GM21390 (cell line): ENCODE measurements at regions not wholly inside any gene's neighbourhood (a gene's known extent, or its start where the extent isn't known, plus 50 kb on each side); places are given as distances from the start of the nearest gene placed in this dataset.

Experiments used
- ATAC-seq: cut with Tn5 transposase; IDR thresholded peaks from one replicate; pipeline ENCODE4 v1.9.1; 2021; ENCODE audit not compliant: unreplicated experiment

GRCh38 chr18:41758534-41758933, 196.5 kb upstream of the PIK3C3 start:
- ATAC-seq: no peak

DNA sequence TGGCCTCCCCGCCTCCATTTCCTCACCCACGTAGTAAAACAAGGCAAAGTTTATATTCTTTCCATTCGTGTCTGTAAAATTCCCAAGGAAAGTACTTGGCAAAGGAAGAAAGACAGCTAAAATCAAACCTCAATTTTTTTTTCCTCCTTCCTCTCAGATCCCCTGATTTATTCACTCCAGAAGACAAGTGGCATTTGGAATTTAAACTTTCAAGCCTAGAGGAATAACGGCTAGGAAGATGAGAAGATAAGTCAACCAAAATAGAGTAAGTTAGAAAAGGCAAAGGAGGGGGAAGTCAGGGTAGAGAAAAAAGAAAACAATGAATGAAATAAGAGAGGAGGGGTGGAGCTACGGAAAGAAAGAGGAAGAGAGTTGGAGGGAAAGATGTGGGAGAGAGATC, 198.9 kb upstream of the PIK3C3 start:
- ATAC-seq: no peak

DNA sequence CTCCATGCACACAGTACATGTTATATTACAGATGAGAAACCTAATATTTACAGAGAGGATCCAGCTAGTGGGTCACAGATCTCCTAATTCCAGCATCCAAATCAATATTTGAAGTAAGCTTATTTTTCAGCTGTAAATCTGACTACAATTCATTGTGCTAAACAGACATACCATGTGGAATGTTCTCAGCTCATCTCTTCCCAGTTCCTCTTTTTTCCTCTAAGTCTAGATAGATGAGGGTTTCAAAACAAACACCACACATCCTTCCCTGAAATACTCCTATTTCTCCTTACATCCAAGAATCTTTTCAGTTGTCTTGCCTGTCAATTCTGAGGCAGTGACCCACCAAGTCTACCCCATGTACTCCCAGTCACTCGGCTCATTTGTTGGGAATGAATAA, 200.7 kb upstream of the PIK3C3 start:
- ATAC-seq: no peak

DNA sequence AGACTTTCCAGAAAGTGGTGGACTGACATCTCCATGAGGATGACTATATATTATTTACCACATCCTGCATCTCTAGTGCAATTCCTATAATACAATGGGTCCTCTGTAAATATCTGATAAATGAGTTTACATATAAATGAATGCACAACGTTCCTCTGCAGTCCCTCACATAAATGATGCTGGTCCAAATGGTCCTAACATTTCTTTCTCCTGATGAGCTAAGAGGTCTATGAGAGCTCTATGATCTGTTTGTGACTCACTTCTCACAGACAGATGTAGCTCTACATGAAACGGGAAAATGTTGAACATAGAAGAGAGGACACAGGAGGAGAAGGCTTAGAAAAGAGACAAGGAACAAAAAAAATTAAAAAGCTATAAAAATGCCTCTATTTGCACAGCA, 201.2 kb upstream of the PIK3C3 start:
- ATAC-seq: no peak

DNA sequence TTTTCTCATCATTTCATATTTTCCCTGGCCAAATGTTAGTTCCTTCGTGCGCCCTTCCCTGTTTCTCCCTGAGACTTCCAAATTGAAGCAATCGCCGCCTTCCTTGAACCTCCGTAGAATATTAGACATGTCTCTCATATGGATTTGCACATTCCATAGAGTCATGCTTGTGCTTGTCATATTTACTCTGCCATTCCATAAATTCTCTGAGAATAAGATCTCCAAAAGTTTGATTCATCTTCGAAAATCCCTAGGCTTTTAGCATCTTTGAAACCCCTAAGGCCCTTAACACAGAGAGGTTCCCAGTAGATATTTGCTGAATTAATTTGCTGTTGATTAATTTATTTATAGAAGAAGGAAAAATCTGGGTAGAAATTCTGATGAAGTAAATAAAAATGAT, 202.2 kb upstream of the PIK3C3 start:
- ATAC-seq: no peak

DNA sequence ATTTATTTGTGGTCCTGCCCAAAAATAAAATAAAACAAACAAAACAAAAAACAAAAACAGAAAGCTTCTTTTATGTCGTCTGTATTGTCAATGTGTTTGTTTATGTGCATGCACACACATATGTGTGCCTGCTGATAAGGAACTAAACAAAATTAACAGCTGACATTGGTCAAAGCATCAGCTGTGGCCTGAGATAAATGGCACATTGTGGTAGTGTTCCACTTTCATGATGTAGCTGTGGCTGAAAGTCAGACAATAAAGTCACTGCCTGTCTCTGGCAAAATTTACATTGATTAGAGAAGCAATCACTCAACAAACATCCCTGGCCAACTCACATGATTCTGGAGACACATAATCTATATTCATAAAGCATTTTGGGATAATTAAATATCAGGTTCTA, 203.4 kb upstream of the PIK3C3 start:
- no peak for ATAC-seq

- ATAC-seq: no peak
Measured at GRCh38 chr18:41751161-41751560, 203.9 kb upstream of the PIK3C3 start.

DNA sequence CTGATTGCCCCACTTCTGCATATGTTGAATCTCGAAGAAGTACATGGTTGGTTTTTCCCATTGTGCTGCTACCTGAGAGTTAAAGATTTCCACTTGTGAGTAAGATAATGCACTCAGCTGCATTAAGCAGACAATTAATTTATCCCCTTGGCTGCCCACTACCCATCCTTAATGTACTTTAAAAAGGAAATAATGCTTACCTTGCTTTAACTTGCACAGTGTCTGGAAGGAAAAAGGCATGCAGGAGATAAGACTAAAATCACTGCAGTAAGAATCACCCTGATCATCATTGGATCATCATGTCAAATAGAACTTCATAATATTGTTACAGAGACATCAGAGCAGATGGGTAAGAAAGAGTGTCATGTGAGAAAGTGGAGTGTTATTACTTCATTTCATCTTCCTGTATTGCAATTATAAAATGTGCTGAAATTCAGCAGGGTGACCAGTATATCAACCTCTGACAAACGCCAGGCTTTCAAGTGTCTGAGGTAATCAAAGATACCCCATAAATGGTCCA, 207.3 kb upstream of the PIK3C3 start:
- no peak for ATAC-seq

DNA sequence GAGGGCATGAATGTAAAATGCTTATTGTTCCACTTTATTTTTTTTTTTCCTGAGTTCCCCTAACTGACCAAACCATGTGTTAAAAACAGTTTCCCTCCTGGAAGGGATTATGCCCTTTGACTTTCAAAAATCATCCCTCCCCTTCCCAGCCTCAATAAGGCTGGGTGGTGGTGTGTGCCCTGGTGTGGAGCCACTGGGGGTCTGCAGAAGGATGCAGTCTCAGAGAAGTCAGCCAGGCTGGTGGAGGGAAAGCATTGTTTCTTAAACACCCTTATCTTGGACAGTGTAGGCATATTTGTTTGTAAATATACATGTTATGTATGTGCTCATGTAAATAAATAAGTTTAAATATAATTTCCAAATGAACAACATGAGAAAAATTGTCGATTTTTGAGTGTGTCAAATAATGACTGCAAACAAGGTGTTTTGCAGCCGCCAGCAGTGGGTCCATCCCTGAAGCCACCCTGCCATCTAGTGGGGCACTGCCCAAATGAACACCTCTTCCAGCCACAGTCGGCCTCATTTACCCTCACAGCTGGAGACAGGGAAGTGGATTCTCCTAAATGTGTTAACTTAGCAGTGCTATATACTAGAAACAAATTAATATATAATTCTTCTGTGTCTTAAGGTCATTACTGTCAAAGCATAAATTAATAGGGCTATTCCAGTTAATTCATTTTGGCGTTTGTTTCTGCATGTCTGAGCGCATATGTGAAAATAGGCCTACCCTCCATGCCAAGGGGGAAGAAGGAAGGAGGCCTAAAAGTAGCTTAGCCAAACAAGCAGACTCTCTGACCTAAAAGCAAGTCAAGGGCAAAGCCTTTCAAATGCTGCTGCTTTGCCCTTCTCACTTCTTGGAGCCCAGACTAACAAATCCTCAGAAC, 209.6 kb upstream of the PIK3C3 start:
- ATAC-seq: peak; percentile 72

GRCh38 chr18:41744421-41745030, 210.5 kb upstream of the PIK3C3 start:
- ATAC-seq: no peak

DNA sequence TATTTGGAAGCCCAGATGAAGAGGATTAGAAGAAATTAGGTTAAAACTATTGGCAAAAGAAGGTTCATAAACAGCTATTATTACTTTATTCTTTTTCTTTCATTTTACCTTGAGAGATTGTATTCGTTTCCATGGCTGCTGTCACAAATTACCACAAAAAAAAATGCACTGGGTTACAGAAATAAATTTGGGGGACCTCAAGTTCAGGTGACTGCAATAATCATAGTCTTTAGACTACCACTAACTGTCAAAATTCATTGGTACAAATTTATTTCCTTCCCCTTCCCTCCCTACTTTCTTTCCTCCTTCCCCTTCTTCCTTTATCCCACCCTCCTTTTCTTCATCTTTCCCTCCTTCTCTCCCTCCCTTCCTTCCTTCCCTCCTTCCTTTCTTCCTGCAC, 217.8 kb upstream of the PIK3C3 start:
- no peak for ATAC-seq

DNA sequence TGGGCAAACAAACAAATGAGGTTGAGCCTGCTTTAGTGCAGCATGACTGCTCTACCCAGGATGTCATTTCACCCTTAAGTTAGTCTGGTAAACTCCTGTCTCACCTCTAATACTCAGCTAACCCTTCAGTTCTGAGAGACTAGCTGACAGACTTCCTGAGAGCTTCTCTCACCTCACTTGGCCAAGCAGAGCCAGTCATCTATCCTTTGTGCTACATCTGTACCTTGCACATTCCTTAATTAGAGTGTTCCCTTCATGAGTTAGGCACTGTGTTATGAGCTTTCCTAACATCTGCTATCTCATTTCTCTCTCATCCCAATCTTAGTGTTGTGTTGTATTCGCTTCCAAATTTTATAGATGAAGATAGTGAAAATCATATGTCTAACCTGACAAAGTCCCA, 220.1 kb upstream of the PIK3C3 start:
- ATAC-seq: no peak

DNA sequence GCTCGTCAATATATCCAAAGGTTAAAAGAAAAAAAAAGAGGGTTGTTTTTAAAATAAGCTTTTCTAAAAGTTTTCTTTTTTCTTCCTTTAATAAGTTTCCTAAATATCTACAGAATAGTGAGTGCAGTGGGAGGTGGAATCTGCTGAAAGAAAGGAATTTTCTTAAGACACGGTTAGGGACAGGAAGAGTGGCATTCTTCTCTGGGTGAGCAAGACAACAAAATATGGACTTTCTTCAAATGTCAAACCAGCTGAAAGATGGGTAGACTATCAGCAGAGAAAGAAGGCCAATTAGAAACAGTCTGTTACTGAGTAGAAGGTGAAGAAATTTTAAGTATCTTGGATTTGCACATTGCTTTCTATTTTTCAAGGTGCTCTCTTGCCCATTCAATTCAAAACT, 222.7 kb upstream of the PIK3C3 start:
- ATAC-seq: no peak

GRCh38 chr18:41731884-41732283, 223.2 kb upstream of the PIK3C3 start:
- ATAC-seq: no peak

DNA sequence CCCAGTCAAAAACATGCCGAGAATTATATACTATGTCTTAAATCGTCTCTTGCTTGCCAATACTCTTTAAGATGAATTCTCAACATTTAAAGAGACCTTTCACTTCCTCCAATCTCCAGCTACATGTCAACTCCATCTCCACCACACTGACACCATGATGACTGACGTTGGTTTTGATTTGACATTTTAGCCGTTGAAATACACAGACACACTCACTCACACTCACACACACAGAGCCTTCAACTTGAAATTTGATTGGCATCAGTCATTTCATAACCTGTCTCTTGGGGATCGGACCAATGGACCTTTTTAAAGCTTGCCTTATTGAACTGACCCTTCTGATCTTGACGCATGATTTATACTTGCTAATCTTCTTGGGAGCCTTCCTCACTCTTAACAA, 230.8 kb upstream of the PIK3C3 start:
- ATAC-seq: no peak

DNA sequence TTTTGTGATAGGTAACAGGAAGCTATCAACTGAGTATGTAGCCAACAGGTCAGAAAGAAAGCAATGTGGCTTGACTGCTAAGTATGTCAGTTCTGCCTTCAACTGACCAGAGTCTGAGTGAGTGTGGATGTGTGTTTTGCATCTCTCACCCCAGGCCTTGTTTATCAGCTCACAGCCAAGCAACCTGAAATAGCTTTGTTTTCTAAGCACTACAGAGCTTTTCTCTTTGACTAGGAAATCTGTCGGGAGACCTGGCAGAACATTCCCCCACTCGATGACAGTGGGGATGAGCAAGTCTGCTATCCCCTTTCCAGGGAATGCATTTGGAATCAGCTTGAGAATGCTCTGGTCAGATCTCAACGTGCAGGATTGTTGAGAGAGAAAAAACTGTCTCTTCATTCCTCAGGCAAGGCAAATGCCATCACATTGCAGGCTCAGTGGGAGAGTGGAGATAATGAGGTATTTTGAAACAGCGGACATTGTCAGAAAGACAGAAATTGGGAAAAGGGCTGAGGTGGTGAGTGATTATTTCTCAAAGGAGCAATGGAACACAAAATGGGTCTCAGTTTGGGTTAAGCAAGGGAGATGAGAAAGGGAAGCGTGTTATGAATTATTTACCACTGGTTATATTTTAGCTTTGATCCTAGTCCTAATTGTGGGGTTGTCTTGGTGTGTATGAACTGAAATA, 233.8 kb upstream of the PIK3C3 start:
- no peak for ATAC-seq

DNA sequence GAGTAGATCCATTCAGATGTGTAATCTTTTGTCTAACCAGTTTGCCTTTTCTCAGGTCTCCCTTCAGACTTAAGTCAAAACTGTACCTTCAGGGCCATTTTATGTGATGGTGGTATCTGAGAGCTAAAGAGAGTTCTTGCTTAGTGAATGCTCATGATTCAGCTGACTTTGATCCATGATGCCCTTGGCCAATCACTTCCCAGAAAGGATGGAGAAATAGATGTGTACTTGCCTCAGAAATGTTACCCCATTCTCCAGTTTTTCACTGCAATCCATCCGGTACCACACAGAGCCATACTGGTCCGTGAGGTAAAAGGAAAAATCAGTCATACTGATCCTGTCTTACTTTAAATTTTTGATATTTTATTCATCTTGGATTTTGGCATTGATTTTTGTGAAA, 234.8 kb upstream of the PIK3C3 start:
- no peak for ATAC-seq

DNA sequence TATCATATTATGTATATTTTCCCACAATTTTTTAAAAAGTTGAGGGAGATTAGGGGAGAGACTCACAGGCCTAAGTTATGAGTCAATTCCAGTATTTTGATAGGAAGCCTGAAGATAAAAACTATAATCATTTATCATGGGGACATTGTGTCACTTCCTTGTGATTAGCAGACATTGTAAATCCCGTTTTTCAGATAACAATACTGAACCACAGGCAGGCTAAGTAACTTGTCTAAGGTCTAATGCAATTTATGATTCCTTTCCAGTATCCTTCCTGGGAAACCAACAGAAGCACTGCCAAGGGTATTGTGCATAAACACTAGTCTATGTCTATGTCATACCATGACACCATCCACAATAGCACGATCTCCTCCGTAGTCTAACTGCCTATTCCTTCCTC, 235.2 kb upstream of the PIK3C3 start:
- no peak for ATAC-seq

DNA sequence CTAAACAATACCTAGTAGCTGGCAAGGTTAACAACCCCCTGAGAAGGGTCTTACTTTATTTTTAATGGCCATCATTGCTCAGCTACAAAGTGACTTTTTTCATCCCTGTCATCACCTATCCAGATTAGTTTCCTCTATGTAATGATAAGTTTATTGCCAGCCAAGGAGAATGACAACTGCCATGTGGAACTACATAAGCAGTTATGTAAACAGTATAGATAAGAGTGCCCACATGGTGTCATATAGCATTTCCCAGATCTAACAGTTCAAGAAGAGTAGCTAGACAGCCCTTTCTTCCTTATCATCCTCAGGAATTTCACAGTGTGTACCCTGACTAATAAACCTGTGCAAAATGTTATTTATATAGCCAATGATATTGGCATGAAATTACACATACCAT, 240.2 kb upstream of the PIK3C3 start:
- no peak for ATAC-seq

DNA sequence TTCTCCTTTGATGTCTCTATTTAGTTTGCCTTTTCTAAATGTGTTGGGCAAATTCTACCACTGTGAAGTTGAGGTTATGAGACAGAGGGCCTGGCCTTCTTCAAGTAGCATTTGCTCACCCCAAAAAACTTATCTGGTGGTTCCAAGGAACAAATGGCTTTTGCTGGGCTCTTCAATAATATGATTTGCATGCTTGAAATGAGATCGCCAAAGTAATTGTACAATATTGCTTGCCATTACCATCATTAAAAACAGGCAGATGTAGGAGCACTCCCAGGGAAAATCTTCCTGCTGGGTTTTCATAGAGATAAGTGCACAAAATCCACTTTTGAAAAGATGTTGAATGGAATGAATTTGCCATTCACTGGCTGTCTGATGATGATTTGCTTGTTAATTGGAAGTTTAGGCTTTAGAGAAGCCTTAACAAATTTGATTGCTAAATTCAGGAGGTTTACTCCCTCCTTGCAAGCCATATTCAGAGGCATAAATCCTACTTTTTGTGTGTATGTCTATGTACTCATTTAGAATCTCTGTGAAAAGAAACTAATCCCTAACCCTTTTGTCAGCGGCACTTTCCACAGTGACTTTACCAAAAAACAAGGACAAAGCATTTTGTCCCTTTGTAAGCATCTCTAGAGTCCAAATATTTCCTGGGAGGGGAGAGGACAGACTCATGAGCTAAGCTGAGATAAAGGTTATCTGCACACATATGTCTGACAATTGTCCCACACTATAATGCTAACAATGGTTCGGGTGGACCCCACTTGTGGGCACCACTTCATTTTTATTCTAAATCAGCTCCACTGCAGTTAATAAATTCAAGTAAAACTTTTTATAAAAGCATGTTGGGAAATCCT, 240.8 kb upstream of the PIK3C3 start:
- ATAC-seq: no peak

- no peak for ATAC-seq
Measured at GRCh38 chr18:41706301-41706700, 248.7 kb upstream of the PIK3C3 start.
